HG02678 (cell line): ENCODE measurements at regions not wholly inside any gene's neighbourhood (a gene's known extent, or its start where the extent isn't known, plus 50 kb on each side); places are given as distances from the start of the nearest gene placed in this dataset.

ENCODE experiments used
- ATAC-seq: cut with Tn5 transposase; IDR thresholded peaks from one replicate; pipeline ENCODE4 v1.9.1; 2021; ENCODE audit warnings: mild to moderate bottlenecking, moderate library complexity; ENCODE audit not compliant: unreplicated experiment

- ATAC-seq = no peak
These were observed 97.5 kb upstream of the PHYHIPL start for GRCh38 chr10:59078978-59079377.

- ATAC-seq = no peak
These were observed 96.8 kb upstream of the PHYHIPL start for GRCh38 chr10:59079386-59080226.

- ATAC-seq = no peak
These were observed 94.2 kb upstream of the PHYHIPL start for GRCh38 chr10:59082249-59082648.

- no peak for ATAC-seq
These were observed 91.4 kb upstream of the PHYHIPL start for GRCh38 chr10:59085054-59085453.

GRCh38 chr10:59085711-59086502 lies 90.5 kb upstream of the PHYHIPL start:
- ATAC-seq = no peak

- no peak for ATAC-seq
These were observed 89.0 kb upstream of the PHYHIPL start for GRCh38 chr10:59087486-59087885.

GRCh38 chr10:59088912-59089573 lies 87.4 kb upstream of the PHYHIPL start:
- no peak for ATAC-seq

GRCh38 chr10:59090817-59091622 lies 85.4 kb upstream of the PHYHIPL start:
- ATAC-seq = no peak

- no peak for ATAC-seq
These were observed 83.0 kb upstream of the PHYHIPL start for GRCh38 chr10:59093461-59093860.

- no peak for ATAC-seq
These were observed 79.8 kb upstream of the PHYHIPL start for GRCh38 chr10:59096631-59097030.

GRCh38 chr10:59098387-59098786 lies 78.1 kb upstream of the PHYHIPL start:
- no peak for ATAC-seq

- no peak for ATAC-seq
These were observed 77.5 kb upstream of the PHYHIPL start for GRCh38 chr10:59098831-59099452.

- ATAC-seq = no peak
These were observed 77.0 kb upstream of the PHYHIPL start for GRCh38 chr10:59099481-59099880.

GRCh38 chr10:59102394-59102793 lies 74.0 kb upstream of the PHYHIPL start:
- no peak for ATAC-seq

GRCh38 chr10:59104186-59104585 lies 72.3 kb upstream of the PHYHIPL start:
- no peak for ATAC-seq

GRCh38 chr10:59106441-59106840 lies 70.0 kb upstream of the PHYHIPL start:
- no peak for ATAC-seq

GRCh38 chr10:59107147-59107546 lies 69.3 kb upstream of the PHYHIPL start:
- no peak for ATAC-seq

GRCh38 chr10:59108296-59108870 lies 68.1 kb upstream of the PHYHIPL start:
- ATAC-seq = no peak

- no peak for ATAC-seq
These were observed 67.6 kb upstream of the PHYHIPL start for GRCh38 chr10:59108886-59109288.

GRCh38 chr10:59109826-59110225 lies 66.6 kb upstream of the PHYHIPL start:
- ATAC-seq = no peak
